Mesothelial cell of epicardium (in vitro differentiated cells): ENCODE measurements at regions not wholly inside any gene's neighbourhood (a gene's known extent, or its start where the extent isn't known, plus 50 kb on each side); places are given as distances from the start of the nearest gene placed in this dataset.
"Not testable (repeated sequence)": the region's sequence is repeated elsewhere in the genome, so short reads cannot be mapped to it uniquely, and the experiment has no call there.

Experiments used
- DNase-seq, 2 experiments: peaks; one replicate each; pipeline ENCODE4 v3.0.0; 2021; ENCODE audit warnings: low spot score in 2 of 2; ENCODE audit not compliant: unreplicated experiment in 2 of 2
- H3K27ac Mint-ChIP-seq: 2 replicates; pipeline ENCODE4 v1.8.0; 2021; ENCODE audit warnings: mixed read lengths
- H3K27me3 Mint-ChIP-seq: 2 replicates; pipeline ENCODE4 v1.8.0; 2021; ENCODE audit warnings: low read depth, mixed read lengths
- H3K36me3 Mint-ChIP-seq: 2 replicates; pipeline ENCODE4 v1.8.0; 2021; ENCODE audit warnings: mixed read lengths
- H3K4me1 Mint-ChIP-seq: 2 replicates; pipeline ENCODE4 v1.8.0; 2021; ENCODE audit warnings: mixed read lengths
- H3K4me3 Mint-ChIP-seq: 2 replicates; pipeline ENCODE4 v1.8.0; 2021; ENCODE audit warnings: mild to moderate bottlenecking, moderate library complexity, mixed read lengths
- H3K9me3 Mint-ChIP-seq: 2 replicates; pipeline ENCODE4 v1.8.0; 2021; ENCODE audit warnings: mixed read lengths
- TF ChIP-seq, protein P1 (sequence below): fragments of 200-600 bp; sonication (generic); IDR thresholded peaks from one replicate; pipeline ENCODE4 v1.5.0; 2021; ENCODE audit warnings: antibody characterized with exemption; ENCODE audit not compliant: unreplicated experiment

DNA sequence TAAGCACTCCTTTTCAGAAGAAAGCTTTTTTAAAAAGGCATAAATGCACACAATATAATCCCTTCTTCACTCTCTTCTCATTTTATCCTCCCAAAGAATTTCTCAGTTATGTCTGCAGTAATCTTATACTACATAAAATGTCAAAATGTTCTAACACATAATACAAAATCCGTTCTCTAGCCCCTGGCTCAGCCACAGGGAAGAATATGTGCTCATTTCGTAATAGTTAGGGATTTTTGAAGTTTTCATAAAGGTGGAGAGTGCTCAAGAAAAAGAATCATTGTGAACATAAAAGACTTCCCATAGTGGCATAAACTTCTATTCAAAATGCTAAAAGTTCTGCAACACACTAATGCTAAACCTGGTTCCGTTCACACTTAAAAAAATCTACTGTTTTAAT lies 1410.7 kb upstream of the C9orf72 start:
- H3K9me3 Mint-ChIP-seq: peaks cover 5% of the 10 kb centered on the region
- no peaks in the 10 kb centered on the region for H3K27me3 Mint-ChIP-seq
- no peaks in the 10 kb centered on the region for H3K36me3 Mint-ChIP-seq
- TF ChIP-seq, protein P1, sequence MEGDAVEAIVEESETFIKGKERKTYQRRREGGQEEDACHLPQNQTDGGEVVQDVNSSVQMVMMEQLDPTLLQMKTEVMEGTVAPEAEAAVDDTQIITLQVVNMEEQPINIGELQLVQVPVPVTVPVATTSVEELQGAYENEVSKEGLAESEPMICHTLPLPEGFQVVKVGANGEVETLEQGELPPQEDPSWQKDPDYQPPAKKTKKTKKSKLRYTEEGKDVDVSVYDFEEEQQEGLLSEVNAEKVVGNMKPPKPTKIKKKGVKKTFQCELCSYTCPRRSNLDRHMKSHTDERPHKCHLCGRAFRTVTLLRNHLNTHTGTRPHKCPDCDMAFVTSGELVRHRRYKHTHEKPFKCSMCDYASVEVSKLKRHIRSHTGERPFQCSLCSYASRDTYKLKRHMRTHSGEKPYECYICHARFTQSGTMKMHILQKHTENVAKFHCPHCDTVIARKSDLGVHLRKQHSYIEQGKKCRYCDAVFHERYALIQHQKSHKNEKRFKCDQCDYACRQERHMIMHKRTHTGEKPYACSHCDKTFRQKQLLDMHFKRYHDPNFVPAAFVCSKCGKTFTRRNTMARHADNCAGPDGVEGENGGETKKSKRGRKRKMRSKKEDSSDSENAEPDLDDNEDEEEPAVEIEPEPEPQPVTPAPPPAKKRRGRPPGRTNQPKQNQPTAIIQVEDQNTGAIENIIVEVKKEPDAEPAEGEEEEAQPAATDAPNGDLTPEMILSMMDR: no peak
- H3K4me1 Mint-ChIP-seq: no peaks in the 10 kb centered on the region
- no peak overlapping the region for H3K4me3 Mint-ChIP-seq
- no peak for DNase-seq
- H3K27ac Mint-ChIP-seq: no peak overlapping the region

DNA sequence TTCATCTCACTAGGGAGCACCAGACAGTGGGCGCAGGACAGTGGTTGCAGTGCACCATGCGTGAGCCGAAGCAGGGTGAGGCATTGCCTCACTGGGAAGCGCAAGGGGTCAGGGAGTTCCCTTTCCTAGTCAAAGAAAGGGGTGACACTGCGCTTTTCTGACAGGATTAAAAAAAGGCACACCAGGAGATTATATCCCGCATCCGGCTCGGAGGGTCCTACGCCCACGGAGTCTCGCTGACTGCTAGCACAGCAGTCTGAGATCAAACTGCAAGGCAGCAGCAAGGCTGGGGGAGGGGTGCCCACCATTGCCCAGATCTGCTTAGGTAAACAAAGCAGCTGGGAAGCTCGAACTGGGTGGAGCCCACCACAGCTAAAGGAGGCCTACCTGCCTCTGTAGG lies 1416.7 kb upstream of the C9orf72 start:
- not testable (repeated sequence) for H3K27me3 Mint-ChIP-seq, H3K27ac Mint-ChIP-seq, H3K4me3 Mint-ChIP-seq, H3K4me1 Mint-ChIP-seq, DNase-seq, H3K36me3 Mint-ChIP-seq
- peaks cover 16% of the 10 kb centered on the region for H3K9me3 Mint-ChIP-seq

DNA sequence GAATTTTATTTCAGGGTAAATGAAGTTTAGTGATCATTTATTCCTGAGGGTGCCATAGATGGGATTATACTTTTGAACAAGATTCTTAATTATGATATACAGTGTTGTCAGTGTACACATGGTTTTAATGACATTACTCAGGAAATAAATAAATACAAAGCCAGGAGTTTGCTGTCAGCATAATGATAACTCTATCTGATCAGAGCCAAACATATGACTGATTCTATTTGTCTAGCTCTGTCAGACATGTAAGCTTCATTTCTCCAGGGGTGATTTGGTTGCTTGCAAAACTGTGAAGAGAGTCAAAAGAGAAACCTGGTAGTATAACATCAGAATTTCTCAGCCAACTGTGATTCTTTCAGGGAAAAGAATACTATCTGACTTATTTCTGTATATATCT lies 1425.8 kb upstream of the C9orf72 start:
- no peaks in the 10 kb centered on the region for H3K36me3 Mint-ChIP-seq
- no peak for DNase-seq
- H3K27ac Mint-ChIP-seq: no peak overlapping the region
- H3K4me1 Mint-ChIP-seq: no peaks in the 10 kb centered on the region
- no peaks in the 10 kb centered on the region for H3K9me3 Mint-ChIP-seq
- TF ChIP-seq, protein P1: no peak
- peaks cover 5% of the 10 kb centered on the region for H3K27me3 Mint-ChIP-seq
- no peak overlapping the region for H3K4me3 Mint-ChIP-seq

DNA sequence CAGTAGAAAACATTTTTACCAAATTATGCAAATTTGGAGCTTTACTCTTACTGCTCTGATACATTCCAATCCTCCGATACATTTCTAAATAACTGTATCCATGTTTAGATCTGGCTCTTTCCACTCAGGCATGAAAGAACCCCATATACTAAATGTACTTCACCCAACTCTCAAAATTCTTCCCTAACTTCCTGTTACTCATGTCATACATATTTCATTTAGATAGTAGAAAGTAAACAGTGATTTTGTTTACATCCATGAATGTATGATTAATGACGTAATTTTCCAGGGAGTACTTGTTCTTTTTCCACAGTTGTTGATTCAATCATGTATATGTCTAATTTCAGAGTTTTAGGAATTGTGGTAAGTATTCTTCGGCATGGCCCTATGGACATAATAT lies 1426.5 kb upstream of the C9orf72 start:
- Mint-ChIP-seq H3K27ac (no peak overlapping the region), H3K4me1 (no peaks in the 10 kb centered on the region), H3K4me3 (no peak overlapping the region), H3K9me3 (no peaks in the 10 kb centered on the region), H3K27me3 (peaks cover 5% of the 10 kb centered on the region), H3K36me3 (no peaks in the 10 kb centered on the region)
- TF ChIP-seq, protein P1: no peak
- no peak for DNase-seq

DNA sequence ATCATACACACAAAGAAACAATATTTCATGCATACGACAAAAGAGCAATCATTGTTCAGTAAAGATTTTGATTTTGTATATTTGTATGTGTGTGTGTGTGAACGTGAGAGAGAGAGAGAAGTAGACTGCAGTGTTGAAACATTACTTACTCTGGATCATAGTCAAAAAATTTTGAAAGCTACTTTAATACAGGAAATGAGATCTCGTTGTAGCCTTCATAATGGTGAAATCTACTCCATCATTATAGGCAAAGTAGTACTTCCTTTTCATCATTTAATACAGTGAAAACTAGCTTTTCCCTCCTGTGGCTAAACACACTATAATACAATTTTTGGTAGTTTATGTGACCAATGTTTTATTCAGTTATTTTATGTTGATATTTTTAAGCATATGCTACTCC lies 1427.7 kb upstream of the C9orf72 start:
- H3K4me3 Mint-ChIP-seq: no peak overlapping the region
- no peaks in the 10 kb centered on the region for H3K4me1 Mint-ChIP-seq
- TF ChIP-seq, protein P1: no peak
- H3K36me3 Mint-ChIP-seq: no peaks in the 10 kb centered on the region
- H3K9me3 Mint-ChIP-seq: no peaks in the 10 kb centered on the region
- DNase-seq: no peak
- no peak overlapping the region for H3K27ac Mint-ChIP-seq
- H3K27me3 Mint-ChIP-seq: peaks cover 5% of the 10 kb centered on the region

DNA sequence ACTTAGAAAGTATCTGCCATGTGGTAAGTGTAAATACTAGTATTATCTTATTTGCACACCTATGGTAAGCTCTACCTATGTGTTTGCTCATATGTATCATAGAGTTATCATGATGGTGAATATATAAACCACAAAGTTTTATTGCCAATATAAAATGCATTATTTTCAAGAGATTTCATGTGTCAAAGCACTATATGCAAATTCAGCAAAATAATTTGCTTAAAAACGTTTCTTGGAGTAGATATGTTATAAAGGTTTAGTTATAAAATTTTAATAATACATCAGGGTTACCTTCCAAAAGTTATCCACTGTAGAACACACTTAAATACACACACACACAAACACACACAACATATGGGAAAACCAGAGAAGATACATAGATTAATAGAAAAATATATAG lies 1431.7 kb upstream of the C9orf72 start:
- TF ChIP-seq, protein P1: no peak
- no peak for DNase-seq
- Mint-ChIP-seq H3K4me1 (no peaks in the 10 kb centered on the region), H3K9me3 (peaks cover 5% of the 10 kb centered on the region), H3K27ac (no peak overlapping the region), H3K27me3 (peaks cover 5% of the 10 kb centered on the region), H3K36me3 (no peaks in the 10 kb centered on the region), H3K4me3 (no peak overlapping the region)
